OCI-LY3 (cell line): ENCODE measurements at regions not wholly inside any gene's neighbourhood (a gene's known extent, or its start where the extent isn't known, plus 50 kb on each side); places are given as distances from the start of the nearest gene placed in this dataset.

Source experiments
- H2AFZ ChIP-seq: fragments of 200-600, 300-600 bp; shearing (Covaris generic); 2 replicates; pipeline ENCODE4 v1.6.0; 2014; ENCODE audit warnings: antibody characterized with exemption, low read depth, low read length
- H3K27ac ChIP-seq: fragments of 200-600, 300-600 bp; sonication (generic); 2 replicates; pipeline ENCODE4 v1.5.1; 2014; ENCODE audit warnings: mild to moderate bottlenecking, low read length, moderate library complexity, mixed read lengths
- H3K27me3 ChIP-seq: fragments of 200-600, 300-600 bp; sonication (generic); 2 replicates; pipeline ENCODE4 v1.6.1; 2014; ENCODE audit warnings: low read depth, low read length, mixed read lengths
- H3K36me3 ChIP-seq: fragments of 200-600, 300-600 bp; sonication (generic); replicated peaks from 2 replicates; pipeline ENCODE3; 2014; ENCODE audit warnings: low read depth, low read length, mixed read lengths
- H3K4me1 ChIP-seq: fragments of 300-600, 200-600 bp; sonication (generic); 2 replicates; pipeline ENCODE4 v1.6.1; 2014; ENCODE audit warnings: low read length, mixed read lengths
- H3K4me2 ChIP-seq: fragments of 200-600, 300-600 bp; sonication (generic); 2 replicates; pipeline ENCODE4 v1.6.1; 2014; ENCODE audit warnings: low read length, mixed read lengths
- H3K4me3 ChIP-seq: fragments of 300-600, 200-600 bp; sonication (generic); 2 replicates; pipeline ENCODE4 v1.5.1; 2014; ENCODE audit warnings: antibody characterized with exemption, mild to moderate bottlenecking, low read length, moderate library complexity
- H3K79me2 ChIP-seq: fragments of 300-600, 200-600 bp; shearing (Covaris generic); 2 replicates; pipeline ENCODE4 v1.6.1; 2014; ENCODE audit warnings: mild to moderate bottlenecking, low read length, mixed read lengths
- H3K9ac ChIP-seq: fragments of 300-600, 200-600 bp; shearing (Covaris generic); 2 replicates; pipeline ENCODE4 v1.6.0; 2014; ENCODE audit warnings: mild to moderate bottlenecking, low read length, moderate library complexity
- H3K9me3 ChIP-seq: fragments of 200-600, 300-600 bp; shearing (Covaris generic); 2 replicates; pipeline ENCODE4 v1.6.1; 2014; ENCODE audit warnings: low read length, mixed read lengths; ENCODE audit not compliant: insufficient read depth
- H4K20me1 ChIP-seq: fragments of 200-600, 300-600 bp; sonication (generic); 2 replicates; pipeline ENCODE4 v1.6.1; 2016; ENCODE audit warnings: low read length, mixed read lengths; ENCODE audit not compliant: insufficient read depth
- CTCF ChIP-seq: fragments of 200-600, 300-600 bp; sonication (generic); IDR thresholded peaks from 2 replicates; pipeline ENCODE4 v1.5.1; 2014; ENCODE audit warnings: antibody characterized with exemption, low read length, low read depth
- EZH2phosphoT487 ChIP-seq: fragments of 200-600 bp; shearing (Covaris generic); IDR thresholded peaks from 2 replicates; pipeline ENCODE4 v1.6.1; 2018; ENCODE audit warnings: antibody characterized with exemption, mixed run types, low read depth

- no peak overlapping the region for H2AFZ ChIP-seq
- H3K4me1 ChIP-seq = no peaks in the 10 kb centered on the region
- no peak overlapping the region for H3K27ac ChIP-seq
- no peaks in the 10 kb centered on the region for H4K20me1 ChIP-seq
- H3K9me3 ChIP-seq = no peaks in the 10 kb centered on the region
- TF ChIP-seq EZH2phosphoT487 = no peak
- no peak for TF ChIP-seq CTCF
- no peak overlapping the region for H3K4me2 ChIP-seq
- H3K79me2 ChIP-seq = no peaks in the 10 kb centered on the region
- H3K36me3 ChIP-seq = no peaks in the 10 kb centered on the region
- no peaks in the 10 kb centered on the region for H3K27me3 ChIP-seq
- no peak overlapping the region for H3K9ac ChIP-seq
- H3K4me3 ChIP-seq = no peak overlapping the region
Measured at GRCh38 chr11:70705097-70705496, 306.8 kb downstream of the CTTN start.

DNA sequence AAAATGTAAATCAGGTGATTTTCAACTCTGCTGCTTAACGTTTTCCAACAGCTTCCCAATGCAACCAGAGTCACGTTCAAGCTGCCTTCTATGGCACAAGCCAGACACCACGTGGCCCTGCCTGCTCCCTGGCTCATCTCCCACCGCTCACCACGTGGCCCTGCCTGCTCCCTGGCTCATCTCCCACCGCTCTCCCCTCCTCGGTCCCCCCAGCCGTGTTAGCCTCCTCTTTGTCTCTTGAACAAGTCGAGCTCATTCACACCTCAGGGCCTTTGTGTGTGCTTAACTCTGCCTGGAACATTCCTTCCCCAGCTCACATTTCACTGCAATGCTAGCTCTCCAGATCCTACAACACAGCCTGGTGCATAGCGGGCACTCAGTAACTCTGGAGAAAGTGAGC, 307.6 kb downstream of the CTTN start:
- no peaks in the 10 kb centered on the region for H3K36me3 ChIP-seq
- no peak overlapping the region for H3K4me2 ChIP-seq
- peaks cover 8% of the 10 kb centered on the region; the same call in 1 of the 2 replicates for H3K27me3 ChIP-seq
- H2AFZ ChIP-seq = no peak overlapping the region
- TF ChIP-seq EZH2phosphoT487 (no peak), CTCF (no peak)
- no peaks in the 10 kb centered on the region for H3K9me3 ChIP-seq
- H3K9ac ChIP-seq = no peak overlapping the region
- no peaks in the 10 kb centered on the region for H3K4me1 ChIP-seq
- H3K79me2 ChIP-seq = no peaks in the 10 kb centered on the region
- H3K27ac ChIP-seq = no peak overlapping the region
- H3K4me3 ChIP-seq = no peak overlapping the region
- no peaks in the 10 kb centered on the region for H4K20me1 ChIP-seq

DNA sequence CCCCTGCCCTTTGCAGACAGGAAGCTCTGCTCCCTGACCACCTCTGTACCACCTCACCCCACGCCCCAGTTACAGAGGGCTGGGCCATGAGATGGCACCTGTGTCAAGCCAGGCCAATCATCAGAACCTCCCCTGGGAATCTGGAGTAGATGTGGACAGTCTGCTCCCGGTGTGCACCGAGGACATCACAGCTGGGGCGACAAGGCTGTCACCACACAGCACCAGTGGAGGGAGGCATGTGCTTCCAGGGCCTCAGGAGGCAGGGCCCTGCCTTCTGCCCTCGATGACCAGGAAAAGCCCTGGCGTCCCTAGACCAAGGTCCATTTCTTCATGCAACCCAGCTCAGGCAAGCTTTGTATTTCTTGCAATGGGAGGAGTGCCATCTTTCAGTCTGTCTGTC, 309.5 kb downstream of the CTTN start:
- Histone ChIP-seq H3K9ac (no peak overlapping the region), H3K9me3 (no peaks in the 10 kb centered on the region), H4K20me1 (no peaks in the 10 kb centered on the region), H3K4me1 (no peaks in the 10 kb centered on the region), H3K27ac (no peak overlapping the region), H3K79me2 (no peaks in the 10 kb centered on the region), H3K4me3 (no peak overlapping the region), H2AFZ (no peak overlapping the region), H3K36me3 (no peaks in the 10 kb centered on the region), H3K4me2 (no peak overlapping the region), H3K27me3 (peaks cover 23% of the 10 kb centered on the region; the same call in 1 of the 2 replicates)
- no peak for TF ChIP-seq CTCF
- TF ChIP-seq EZH2phosphoT487 = no peak

DNA sequence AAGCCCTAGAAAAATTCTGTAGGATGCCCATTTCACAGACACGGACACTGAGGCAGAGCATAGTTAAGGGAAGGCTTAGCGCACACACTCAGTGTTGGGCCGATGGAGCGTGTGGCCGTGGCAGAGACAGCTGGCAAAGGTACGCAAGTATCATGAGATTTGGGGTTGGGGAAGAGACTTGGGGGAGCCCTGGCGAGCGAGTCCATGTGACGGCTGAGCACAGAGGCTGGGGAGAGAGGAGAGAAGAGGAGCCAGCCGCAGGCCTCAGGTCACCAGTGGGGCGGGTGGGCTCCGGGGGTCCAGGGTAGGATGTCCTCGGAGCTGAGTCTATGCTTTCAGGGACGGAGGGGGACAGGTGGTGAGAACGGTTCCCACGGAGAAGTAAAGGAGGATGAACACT, 311.3 kb downstream of the CTTN start:
- H3K79me2 ChIP-seq = no peaks in the 10 kb centered on the region

More for the DNA sequence above, 311.3 kb downstream of the CTTN start:
- Histone ChIP-seq H3K9me3 (no peaks in the 10 kb centered on the region), H3K36me3 (no peaks in the 10 kb centered on the region), H3K27me3 (peaks cover 25% of the 10 kb centered on the region; the same call in 1 of the 2 replicates), H3K9ac (no peak overlapping the region), H3K4me1 (no peaks in the 10 kb centered on the region), H3K4me2 (no peak overlapping the region), H2AFZ (no peak overlapping the region), H3K4me3 (no peak overlapping the region), H3K27ac (no peak overlapping the region), H4K20me1 (no peaks in the 10 kb centered on the region; the same call in 1 of the 2 replicates)
- TF ChIP-seq EZH2phosphoT487 (no peak), CTCF (no peak)
